CD4-positive, alpha-beta T cell (primary cell): ENCODE measurements at regions not wholly inside any gene's neighbourhood (a gene's known extent, or its start where the extent isn't known, plus 50 kb on each side); places are given as distances from the start of the nearest gene placed in this dataset.

Experiments used
- ATAC-seq: fragments of 200-7000 bp; cut with Tn5 transposase; one replicate; pipeline ENCODE4 v1.10.0; 2022; ENCODE audit warnings: mild to moderate bottlenecking; ENCODE audit not compliant: poor library complexity
- CTCF ChIA-PET: fragments of 350-600 bp; sonication (Branson Sonifier 250); formaldehyde crosslinking; loops from one replicate; lab custom pipeline; 2021; ENCODE audit warnings: antibody characterized with exemption, inconsistent platforms; lab: Charles Lee
- POLR2A ChIA-PET: fragments of 350-600 bp; sonication (Branson Sonifier 250); formaldehyde crosslinking; loops from one replicate; lab custom pipeline; 2021; ENCODE audit warnings: antibody characterized with exemption, inconsistent platforms; lab: Charles Lee
- DNase-seq, 14 experiments: peaks; one replicate each; pipeline ENCODE4 v3.0.0-alpha.2; 2013 to 2020; ENCODE audit warnings: mixed read lengths in 2 of 14
- H3K27ac ChIP-seq, 2 donors: one replicate each; pipeline versions ENCODE4 v1.5.1 to v1.7.0; 2013; ENCODE audit warnings: low read length in 2 of 2, low read depth in 1 of 2, mild to moderate bottlenecking in 1 of 2
- H3K27me3 ChIP-seq, 2 experiments: 1 replicate in 1 of 2; 2 replicates in 1 of 2; pipeline versions ENCODE4 v1.6.1 to v1.7.0; 2013; ENCODE audit warnings: low read length in 2 of 2, control low read depth in 1 of 2, mild to moderate bottlenecking in 1 of 2, moderate library complexity in 1 of 2; ENCODE audit not compliant: insufficient read depth in 2 of 2, control insufficient read depth in 1 of 2
- H3K36me3 ChIP-seq: one replicate; pipeline ENCODE4 v1.6.1; 2013; ENCODE audit warnings: low read length, control low read depth; ENCODE audit not compliant: insufficient read depth
- H3K4me1 ChIP-seq: one replicate; pipeline ENCODE4 v1.6.1; 2013; ENCODE audit warnings: low read length, control low read depth; ENCODE audit not compliant: insufficient read depth
- H3K4me3 ChIP-seq: one replicate; pipeline ENCODE4 v1.5.1; 2013; ENCODE audit warnings: mild to moderate bottlenecking, low read length, moderate library complexity
- H3K9me3 ChIP-seq, 2 experiments: 1 replicate in 1 of 2; 2 replicates in 1 of 2; pipeline versions ENCODE4 v1.6.1 to v1.7.0; 2013; ENCODE audit warnings: low read length in 2 of 2, mild to moderate bottlenecking in 2 of 2, control low read depth in 1 of 2, moderate library complexity in 1 of 2; ENCODE audit not compliant: control insufficient read depth in 1 of 2, insufficient read depth in 1 of 2
- H3K27ac Mint-ChIP-seq: one replicate; pipeline ENCODE4 v1.8.0; 2020; ENCODE audit warnings: mixed read lengths
- H3K27me3 Mint-ChIP-seq: one replicate; pipeline ENCODE4 v1.8.0; 2021; ENCODE audit warnings: mixed read lengths
- H3K36me3 Mint-ChIP-seq: one replicate; pipeline ENCODE4 v1.8.0; 2021; ENCODE audit warnings: low read depth, mixed read lengths
- H3K4me1 Mint-ChIP-seq: one replicate; pipeline ENCODE4 v1.8.0; 2021; ENCODE audit warnings: low read depth, mixed read lengths
- H3K4me3 Mint-ChIP-seq: one replicate; pipeline ENCODE4 v1.8.0; 2020; ENCODE audit warnings: mild to moderate bottlenecking, mixed read lengths
- H3K9me3 Mint-ChIP-seq: one replicate; pipeline ENCODE4 v1.8.0; 2020; ENCODE audit warnings: mixed read lengths
- intact Hi-C, 2 experiments: fragments of 100-400 bp; cut with DNase I in 1 of 2; cut with micrococcal nuclease in 1 of 2; formaldehyde crosslinking; loops; one replicate each; pipeline versions ENCODE4 v1.15.1 to v1.9.0; 2023 to 2025; cut with DNase I, micrococcal nuclease
- TF ChIP-seq, protein P1 (sequence below): fragments of 200-600 bp; IDR thresholded peaks from one replicate; pipeline ENCODE4 v1.8.0; 2022; ENCODE audit warnings: antibody characterized with exemption, mild to moderate bottlenecking

DNA sequence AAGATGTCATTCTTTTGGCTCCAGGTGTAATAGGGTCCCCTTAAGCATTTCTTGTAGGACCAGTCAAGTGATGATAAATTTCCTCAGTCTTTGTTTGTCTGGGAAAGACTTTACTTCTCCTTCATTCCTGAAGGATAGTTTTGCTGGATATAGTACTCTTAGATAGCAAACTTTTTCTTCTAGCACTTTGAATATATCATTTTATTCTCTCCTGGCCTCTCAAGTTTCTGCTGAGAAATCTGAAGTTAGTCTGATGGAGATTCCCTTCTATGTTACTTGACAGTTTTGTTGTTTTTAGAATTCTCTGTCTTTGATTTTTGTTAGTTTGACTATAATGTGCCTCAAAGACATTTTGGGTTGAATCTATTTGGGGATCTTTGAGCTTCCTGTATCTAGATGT lies 181.2 kb upstream of the HES1 start:
- no peak for ATAC-seq
- TF ChIP-seq, protein P1, sequence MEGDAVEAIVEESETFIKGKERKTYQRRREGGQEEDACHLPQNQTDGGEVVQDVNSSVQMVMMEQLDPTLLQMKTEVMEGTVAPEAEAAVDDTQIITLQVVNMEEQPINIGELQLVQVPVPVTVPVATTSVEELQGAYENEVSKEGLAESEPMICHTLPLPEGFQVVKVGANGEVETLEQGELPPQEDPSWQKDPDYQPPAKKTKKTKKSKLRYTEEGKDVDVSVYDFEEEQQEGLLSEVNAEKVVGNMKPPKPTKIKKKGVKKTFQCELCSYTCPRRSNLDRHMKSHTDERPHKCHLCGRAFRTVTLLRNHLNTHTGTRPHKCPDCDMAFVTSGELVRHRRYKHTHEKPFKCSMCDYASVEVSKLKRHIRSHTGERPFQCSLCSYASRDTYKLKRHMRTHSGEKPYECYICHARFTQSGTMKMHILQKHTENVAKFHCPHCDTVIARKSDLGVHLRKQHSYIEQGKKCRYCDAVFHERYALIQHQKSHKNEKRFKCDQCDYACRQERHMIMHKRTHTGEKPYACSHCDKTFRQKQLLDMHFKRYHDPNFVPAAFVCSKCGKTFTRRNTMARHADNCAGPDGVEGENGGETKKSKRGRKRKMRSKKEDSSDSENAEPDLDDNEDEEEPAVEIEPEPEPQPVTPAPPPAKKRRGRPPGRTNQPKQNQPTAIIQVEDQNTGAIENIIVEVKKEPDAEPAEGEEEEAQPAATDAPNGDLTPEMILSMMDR: no peak
- no peaks in the 10 kb centered on the region for H3K36me3 ChIP-seq
- ChIA-PET CTCF (no interaction called here), POLR2A (no interaction called here)
- no peak overlapping the region for H3K27ac Mint-ChIP-seq
- H3K4me1 Mint-ChIP-seq: no peaks in the 10 kb centered on the region
- H3K27ac ChIP-seq: no peak overlapping the region
- H3K4me1 ChIP-seq: no peaks in the 10 kb centered on the region
- no peak for DNase-seq
- intact Hi-C loops: no loop called here
- H3K9me3 Mint-ChIP-seq: peaks cover 11% of the 10 kb centered on the region
- no peak overlapping the region for H3K4me3 Mint-ChIP-seq
- no peaks in the 10 kb centered on the region for H3K36me3 Mint-ChIP-seq
- no peak overlapping the region for H3K4me3 ChIP-seq
- H3K9me3 ChIP-seq: peaks cover 8 to 16% of the 10 kb centered on the region in 2 experiments
- peaks cover 21% of the 10 kb centered on the region for H3K27me3 Mint-ChIP-seq
- peaks cover 9 to 18% of the 10 kb centered on the region in 2 experiments for H3K27me3 ChIP-seq

DNA sequence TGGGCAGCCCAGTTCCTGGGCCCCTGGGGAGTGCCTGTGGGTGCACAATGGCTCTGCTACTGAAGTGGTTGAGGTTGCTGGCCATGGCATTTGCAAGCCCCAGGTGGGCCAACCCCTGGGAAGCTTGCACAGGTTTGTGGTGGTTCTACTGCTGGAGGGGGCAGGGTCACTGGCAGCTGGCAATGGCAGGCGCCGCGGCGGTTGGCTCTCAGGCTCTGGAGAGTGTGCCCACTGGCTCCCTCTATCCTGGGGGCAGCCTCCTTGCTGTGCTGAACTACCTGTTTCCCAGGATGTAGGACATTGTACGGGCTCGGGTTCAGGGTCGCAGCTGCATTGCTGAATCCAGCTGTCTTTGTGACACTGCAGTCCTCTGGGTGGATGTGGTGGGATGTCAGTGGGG lies 180.2 kb upstream of the HES1 start:
- ATAC-seq: no peak
- TF ChIP-seq, protein P1: no peak
- Mint-ChIP-seq H3K4me3 (no peak overlapping the region), H3K36me3 (no peaks in the 10 kb centered on the region), H3K4me1 (no peaks in the 10 kb centered on the region), H3K27ac (no peak overlapping the region), H3K9me3 (peaks cover 11% of the 10 kb centered on the region), H3K27me3 (peaks cover 30% of the 10 kb centered on the region)
- ChIA-PET CTCF (no interaction called here), POLR2A (no interaction called here)
- H3K9me3 ChIP-seq: peaks cover 8 to 16% of the 10 kb centered on the region in 2 experiments
- H3K4me3 ChIP-seq: no peak overlapping the region
- no peaks in the 10 kb centered on the region for H3K4me1 ChIP-seq
- DNase-seq: no peak
- peaks cover 17 to 20% of the 10 kb centered on the region in 2 experiments for H3K27me3 ChIP-seq
- no peaks in the 10 kb centered on the region for H3K36me3 ChIP-seq
- intact Hi-C loops: no loop called here
- no peak overlapping the region for H3K27ac ChIP-seq

DNA sequence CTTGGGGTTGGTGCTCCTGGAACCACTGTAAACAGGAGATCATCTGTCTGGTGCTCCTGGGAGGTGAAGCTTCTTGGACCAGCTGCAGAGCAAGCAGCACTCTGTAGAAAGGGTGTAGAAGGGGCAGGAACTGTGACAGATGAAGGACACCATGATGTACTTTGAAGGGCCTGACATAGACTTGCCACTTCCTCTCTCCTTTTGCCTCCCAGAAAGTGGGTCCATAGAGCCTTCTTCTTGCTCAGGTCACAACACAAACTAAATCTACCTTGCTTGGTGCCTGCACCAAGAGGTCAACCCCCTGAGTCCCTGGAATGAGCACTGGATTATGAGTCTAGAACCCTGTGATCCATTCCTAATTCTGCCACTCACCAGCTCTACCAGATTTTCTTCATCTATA lies 176.1 kb upstream of the HES1 start:
- H3K4me3 Mint-ChIP-seq: no peak overlapping the region
- intact Hi-C loops: no loop called here
- H3K27me3 ChIP-seq: peaks cover 23 to 39% of the 10 kb centered on the region in 2 experiments
- DNase-seq (no peak), ATAC-seq (no peak)
- peaks cover 5 to 8% of the 10 kb centered on the region in 2 experiments for H3K9me3 ChIP-seq
- POLR2A ChIA-PET: no interaction called here
- CTCF ChIA-PET: no interaction called here
- no peaks in the 10 kb centered on the region for H3K36me3 Mint-ChIP-seq
- H3K27me3 Mint-ChIP-seq: peaks cover 64% of the 10 kb centered on the region
- H3K4me1 Mint-ChIP-seq: no peaks in the 10 kb centered on the region
- H3K27ac ChIP-seq: no peak overlapping the region
- no peaks in the 10 kb centered on the region for H3K4me1 ChIP-seq
- TF ChIP-seq, protein P1: no peak
- no peak overlapping the region for H3K4me3 ChIP-seq
- peaks cover 3% of the 10 kb centered on the region for H3K9me3 Mint-ChIP-seq
- no peaks in the 10 kb centered on the region for H3K36me3 ChIP-seq
- H3K27ac Mint-ChIP-seq: no peak overlapping the region
